Esophagus squamous epithelium (tissue), 5 donors: ENCODE measurements at regions not wholly inside any gene's neighbourhood (a gene's known extent, or its start where the extent isn't known, plus 50 kb on each side); places are given as distances from the start of the nearest gene placed in this dataset.

ENCODE experiments used
- DNase-seq: peaks from one replicate; lab custom pipeline; 2025; lab: John Stamatoyannopoulos, UW
- H3K27ac ChIP-seq, 4 donors: fragments of 200-600 bp; sonication (generic); one replicate each; pipeline ENCODE4 v1.5.1; 2016 to 2019; ENCODE audit warnings: mild to moderate bottlenecking in 1 of 4
- H3K27me3 ChIP-seq, 4 donors: fragments of 200-600 bp; sonication (generic); 1 replicate in 3 of 4; 2 replicates in 1 of 4; pipeline versions ENCODE4 v1.5.1 to v1.6.0; 2017 to 2021; ENCODE audit warnings: antibody characterized with exemption in 1 of 4
- H3K36me3 ChIP-seq, 3 donors: fragments of 200-600 bp; sonication (generic); one replicate each; pipeline ENCODE4 v1.5.1; 2016 to 2019
- H3K4me1 ChIP-seq, 3 donors: fragments of 200-600 bp; sonication (generic); one replicate each; pipeline ENCODE4 v1.5.1; 2017 to 2019
- H3K4me3 ChIP-seq, 4 donors: fragments of 200-600 bp; sonication (generic); 1 replicate in 3 of 4; 2 replicates in 1 of 4; pipeline ENCODE4 v1.5.1; 2016 to 2019; ENCODE audit warnings: mild to moderate bottlenecking in 2 of 4, moderate library complexity in 1 of 4
- H3K9me3 ChIP-seq, 3 donors: fragments of 200-600 bp; sonication (generic); one replicate each; pipeline ENCODE4 v1.5.1; 2016 to 2019
- CTCF ChIP-seq, 6 experiments: fragments of 450-650 bp in 4 of 6; fragments of 200-600 bp in 2 of 6; sonication (generic) in 2 of 6; IDR thresholded peaks; one replicate each; pipeline ENCODE4 v1.5.1; 2016 to 2019; ENCODE audit warnings: antibody characterized with exemption in 6 of 6, mild to moderate bottlenecking in 4 of 6, moderate library complexity in 4 of 6
- POLR2A ChIP-seq, 4 donors: fragments of 450-650 bp; IDR thresholded peaks; one replicate each; pipeline ENCODE4 v1.6.1; 2017; ENCODE audit warnings: antibody characterized with exemption in 4 of 4, mild to moderate bottlenecking in 4 of 4, moderate library complexity in 3 of 4
- WGBS, 2 donors: methylation state at CpG; one replicate each; pipeline ENCODE4 v1.1.5; 2018; 5-methylcytosine and 5-hydroxymethylcytosine counted together
- intact Hi-C: fragments of 100-400 bp; cut with DNase I; formaldehyde crosslinking; loops from one replicate; pipeline ENCODE4 v1.15.0; 2022
- donor health status: DM: yes; HTN: yes; CAD: no.

DNA sequence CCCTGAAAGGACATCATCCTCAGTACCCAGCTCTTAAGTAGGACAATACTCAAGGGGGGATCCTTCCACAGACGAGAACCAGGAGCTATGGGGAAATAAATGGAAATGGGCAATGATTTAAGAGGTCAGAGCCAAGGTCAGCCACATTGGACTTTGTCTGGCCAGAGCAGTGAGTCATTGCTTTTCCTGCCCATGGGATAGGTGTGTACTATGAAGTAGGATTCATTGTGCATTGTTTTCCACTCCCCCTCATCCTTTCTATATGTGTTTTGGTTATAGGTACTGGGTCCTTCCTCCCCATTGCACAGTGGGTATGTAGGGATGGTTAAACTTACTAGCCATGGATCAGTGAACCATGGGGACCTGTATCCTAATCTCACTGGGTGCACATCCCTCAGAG is 328.9 kb upstream of the USP25 start:
- Histone ChIP-seq H3K27ac (no peak overlapping the region), H3K36me3 (no peaks in the 10 kb centered on the region), H3K9me3 (no peaks in the 10 kb centered on the region), H3K4me3 (no peak overlapping the region), H3K27me3 (no peaks in the 10 kb centered on the region), H3K4me1 (no peaks in the 10 kb centered on the region)
- DNase-seq: no peak
- WGBS, 2 donors: 71 to 77% methylated on average over 1 of the region's 1 CpG
- intact Hi-C loops: no loop called here
- no peak for TF ChIP-seq CTCF (IDR thresholded peaks at IDR 0.05)

GRCh38 chr21:15401331-15401730 is 328.5 kb upstream of the USP25 start:
- Histone ChIP-seq H3K9me3 (no peaks in the 10 kb centered on the region), H3K4me3 (no peak overlapping the region), H3K27ac (no peak overlapping the region), H3K36me3 (no peaks in the 10 kb centered on the region), H3K27me3 (no peaks in the 10 kb centered on the region), H3K4me1 (no peaks in the 10 kb centered on the region)
- no peak for DNase-seq
- intact Hi-C loops: no loop called here
- TF ChIP-seq CTCF (IDR thresholded peaks at IDR 0.05): no peak
- TF ChIP-seq POLR2A (IDR thresholded peaks at IDR 0.05): no peak
- WGBS, 2 donors: 74 to 86% methylated on average over 3 of the region's 4 CpGs

- Histone ChIP-seq H3K27ac (no peak overlapping the region), H3K4me3 (no peak overlapping the region), H3K4me1 (no peaks in the 10 kb centered on the region), H3K27me3 (no peaks in the 10 kb centered on the region), H3K36me3 (no peaks in the 10 kb centered on the region), H3K9me3 (no peaks in the 10 kb centered on the region)
- intact Hi-C loops: no loop called here
- DNase-seq: no peak
- no peak for TF ChIP-seq POLR2A (IDR thresholded peaks at IDR 0.05)
- no peak for TF ChIP-seq CTCF (IDR thresholded peaks at IDR 0.05)
These were observed 324.6 kb upstream of the USP25 start for GRCh38 chr21:15405214-15405613.

DNA sequence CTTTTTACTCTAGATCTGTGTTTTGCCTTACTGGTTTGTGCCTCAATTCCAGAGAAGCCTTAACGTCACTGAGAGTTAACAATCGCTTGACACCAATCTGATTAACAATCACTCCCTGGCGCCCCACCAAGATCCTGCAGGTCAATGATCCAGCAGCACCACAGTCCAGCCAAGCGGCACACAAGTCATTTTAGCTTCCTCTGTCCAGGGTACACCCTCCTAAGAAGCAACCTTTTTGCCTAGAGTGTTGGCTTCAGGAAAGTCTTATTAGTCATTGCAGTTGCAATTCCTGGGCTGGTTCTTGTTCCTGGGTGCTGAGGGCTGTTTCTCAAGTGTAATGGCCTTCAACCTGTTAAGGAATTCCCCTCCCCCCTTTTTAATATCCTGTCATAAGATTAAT is 323.0 kb upstream of the USP25 start:
- TF ChIP-seq CTCF (IDR thresholded peaks at IDR 0.05) (no peak), POLR2A (IDR thresholded peaks at IDR 0.05) (no peak)
- 61 to 68% methylated on average over 2 to 4 of the region's 4 CpGs for WGBS, 2 donors
- no peak for DNase-seq
- Histone ChIP-seq H3K4me3 (no peak overlapping the region), H3K9me3 (no peaks in the 10 kb centered on the region), H3K27ac (no peak overlapping the region), H3K36me3 (no peaks in the 10 kb centered on the region), H3K27me3 (no peaks in the 10 kb centered on the region), H3K4me1 (no peaks in the 10 kb centered on the region)
- intact Hi-C loops: no loop called here

DNA sequence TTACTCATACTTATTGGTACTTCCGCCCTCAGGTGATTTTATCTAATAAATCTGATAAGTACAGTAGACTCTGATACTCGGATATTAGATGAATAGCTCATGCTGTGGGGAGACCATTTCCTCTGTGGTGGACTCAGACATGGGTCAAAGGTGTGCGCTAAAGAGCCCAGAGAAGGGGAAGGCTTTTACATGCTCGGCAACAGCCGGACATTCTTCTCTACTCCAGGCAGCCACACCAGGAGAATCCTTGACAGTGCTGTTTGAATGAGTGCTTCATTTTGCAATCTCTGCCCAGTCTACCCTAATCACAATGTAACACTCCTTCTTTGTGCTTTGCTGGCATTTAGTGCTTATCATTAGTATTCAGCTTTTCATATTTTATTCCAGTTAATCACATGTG is 322.2 kb upstream of the USP25 start:
- TF ChIP-seq POLR2A (IDR thresholded peaks at IDR 0.05) (no peak), CTCF (IDR thresholded peaks at IDR 0.05) (no peak)
- no peaks in the 10 kb centered on the region for H3K9me3 ChIP-seq
- no peak for DNase-seq
- intact Hi-C loops: no loop called here
- WGBS, 2 donors: 85 to 86% methylated on average over 5 of the region's 5 CpGs
- no peaks in the 10 kb centered on the region for H3K27me3 ChIP-seq
- H3K4me3 ChIP-seq: no peak overlapping the region
- H3K27ac ChIP-seq: no peak overlapping the region
- H3K36me3 ChIP-seq: no peaks in the 10 kb centered on the region
- no peaks in the 10 kb centered on the region for H3K4me1 ChIP-seq
